DND-41 (cell line): ENCODE measurements at regions not wholly inside any gene's neighbourhood (a gene's known extent, or its start where the extent isn't known, plus 50 kb on each side); places are given as distances from the start of the nearest gene placed in this dataset.

Experiments used
- ATAC-seq: fragments of 200-7000 bp; cut with Tn5 transposase; 3 replicates; pipeline ENCODE4 v1.9.1; 2021; ENCODE audit warnings: low read depth; ENCODE audit not compliant: insufficient read depth
- DNase-seq: peaks from one replicate; pipeline ENCODE4 v3.0.0-alpha.2; 2020
- H2AFZ ChIP-seq: 2 replicates; pipeline ENCODE4 v1.6.0; 2012; ENCODE audit warnings: low read depth, low read length
- H3K27ac ChIP-seq: 2 replicates; pipeline ENCODE4 v1.5.1; 2012; ENCODE audit warnings: low read length, inconsistent platforms
- H3K27me3 ChIP-seq: fragments of 200-600 bp; sonication (generic); 2 replicates; pipeline ENCODE4 v1.6.0; 2012; ENCODE audit warnings: low read length, mild to moderate bottlenecking, inconsistent platforms; ENCODE audit not compliant: insufficient read depth, poor library complexity
- H3K36me3 ChIP-seq: 2 replicates; pipeline ENCODE4 v1.5.1; 2012; ENCODE audit warnings: low read length, inconsistent platforms; ENCODE audit not compliant: insufficient read depth
- H3K4me1 ChIP-seq: 2 replicates; pipeline ENCODE4 v1.5.1; 2012; ENCODE audit warnings: mild to moderate bottlenecking, low read length; ENCODE audit not compliant: insufficient read depth
- H3K4me2 ChIP-seq: 2 replicates; pipeline ENCODE4 v1.6.0; 2012; ENCODE audit warnings: mild to moderate bottlenecking, moderate library complexity, low read length, inconsistent platforms; ENCODE audit not compliant: insufficient read depth
- H3K4me3 ChIP-seq, 2 experiments: fragments of 200-600 bp in 1 of 2; shearing (Covaris generic) in 1 of 2; 2 replicates each; pipeline ENCODE4 v1.5.1; 2012 to 2016; ENCODE audit warnings: inconsistent platforms in 2 of 2, low read length in 2 of 2, mild to moderate bottlenecking in 2 of 2, low read depth in 1 of 2, moderate library complexity in 1 of 2
- H3K79me2 ChIP-seq: 2 replicates; pipeline ENCODE4 v1.6.0; 2012; ENCODE audit warnings: low read length, inconsistent platforms; ENCODE audit not compliant: insufficient read depth
- H3K9ac ChIP-seq: 2 replicates; pipeline ENCODE4 v1.6.0; 2012; ENCODE audit warnings: low read depth, mild to moderate bottlenecking, inconsistent platforms, low read length, moderate library complexity
- H3K9me3 ChIP-seq: 2 replicates; pipeline ENCODE4 v1.5.1; 2012; ENCODE audit warnings: low read length, moderate library complexity, mild to moderate bottlenecking, inconsistent platforms; ENCODE audit not compliant: insufficient read depth, severe bottlenecking
- H4K20me1 ChIP-seq: 2 replicates; pipeline ENCODE4 v1.6.0; 2012; ENCODE audit warnings: low read length; ENCODE audit not compliant: insufficient read depth
- CTCF ChIP-seq: IDR thresholded peaks from 2 replicates; pipeline ENCODE4 v1.5.1; 2012; ENCODE audit warnings: borderline replicate concordance, low read length, moderate library complexity, mild to moderate bottlenecking; ENCODE audit not compliant: poor library complexity, severe bottlenecking; ENCODE audit errors: extremely low read depth
- EZH2 ChIP-seq: IDR thresholded peaks from 3 replicates; pipeline ENCODE4 v1.6.1; 2012; ENCODE audit warnings: borderline replicate concordance, low read depth, mild to moderate bottlenecking, moderate library complexity, low read length, inconsistent platforms; ENCODE audit not compliant: severe bottlenecking

DNA sequence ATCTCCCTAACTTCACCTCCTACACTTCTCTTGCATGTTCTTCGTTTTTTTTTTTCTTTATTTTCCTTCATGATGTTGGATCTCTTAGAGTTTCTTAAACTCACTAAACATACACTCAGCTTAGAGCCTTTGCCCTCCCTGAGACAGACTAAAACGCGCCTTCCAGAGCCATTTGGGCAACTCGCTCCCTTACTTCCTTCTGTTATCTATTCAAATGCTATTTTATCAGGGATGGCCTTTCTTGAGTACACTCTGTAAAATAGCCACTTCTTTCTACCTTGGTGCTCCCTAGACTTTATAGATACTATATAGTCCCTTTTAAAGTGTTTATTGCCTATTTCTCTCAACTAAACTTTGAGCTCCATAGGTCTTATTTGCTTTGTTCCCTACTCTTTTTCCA lies 598.2 kb upstream of the NECTIN3 start:
- H3K9me3 ChIP-seq = no peaks in the 10 kb centered on the region
- H3K79me2 ChIP-seq = no peaks in the 10 kb centered on the region
- ATAC-seq = no peak

DNA sequence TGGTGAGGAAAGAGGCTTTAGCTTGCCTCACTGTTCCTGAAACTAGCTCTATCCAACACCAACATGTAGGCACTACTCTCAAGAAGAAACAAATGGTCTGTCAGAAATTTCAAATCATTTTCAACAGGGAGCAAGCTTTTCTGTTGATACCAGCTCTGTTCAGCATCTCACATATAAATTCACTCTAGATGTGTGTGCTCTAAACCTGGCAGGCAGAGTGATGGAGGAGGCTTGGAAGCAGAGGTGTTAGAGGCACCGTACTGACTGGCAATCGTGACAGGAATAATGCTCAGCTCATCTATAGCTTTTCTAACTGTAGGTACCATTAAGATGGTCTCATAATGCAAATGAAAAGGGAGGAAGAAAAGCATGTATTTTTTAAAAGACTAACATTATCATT lies 597.2 kb upstream of the NECTIN3 start:
- Histone ChIP-seq H3K27ac (no peak overlapping the region), H3K27me3 (no peaks in the 10 kb centered on the region), H3K4me1 (no peaks in the 10 kb centered on the region), H3K9ac (no peak overlapping the region), H3K9me3 (no peaks in the 10 kb centered on the region), H3K4me2 (no peak overlapping the region), H3K4me3 (no peak overlapping the region), H3K79me2 (no peaks in the 10 kb centered on the region), H3K36me3 (no peaks in the 10 kb centered on the region), H2AFZ (no peak overlapping the region), H4K20me1 (no peaks in the 10 kb centered on the region)
- no peak for DNase-seq
- no peak for TF ChIP-seq CTCF
- no peak for TF ChIP-seq EZH2
- no peak for ATAC-seq

More for the DNA sequence above, 598.2 kb upstream of the NECTIN3 start:
- no peak overlapping the region for H3K4me2 ChIP-seq
- DNase-seq = no peak
- no peak overlapping the region for H3K4me3 ChIP-seq
- H3K27me3 ChIP-seq = no peaks in the 10 kb centered on the region
- no peaks in the 10 kb centered on the region for H4K20me1 ChIP-seq
- no peak overlapping the region for H2AFZ ChIP-seq
- no peaks in the 10 kb centered on the region for H3K4me1 ChIP-seq
- H3K36me3 ChIP-seq = no peaks in the 10 kb centered on the region
- no peak overlapping the region for H3K9ac ChIP-seq
- TF ChIP-seq CTCF = no peak
- TF ChIP-seq EZH2 = no peak
- H3K27ac ChIP-seq = no peak overlapping the region

DNA sequence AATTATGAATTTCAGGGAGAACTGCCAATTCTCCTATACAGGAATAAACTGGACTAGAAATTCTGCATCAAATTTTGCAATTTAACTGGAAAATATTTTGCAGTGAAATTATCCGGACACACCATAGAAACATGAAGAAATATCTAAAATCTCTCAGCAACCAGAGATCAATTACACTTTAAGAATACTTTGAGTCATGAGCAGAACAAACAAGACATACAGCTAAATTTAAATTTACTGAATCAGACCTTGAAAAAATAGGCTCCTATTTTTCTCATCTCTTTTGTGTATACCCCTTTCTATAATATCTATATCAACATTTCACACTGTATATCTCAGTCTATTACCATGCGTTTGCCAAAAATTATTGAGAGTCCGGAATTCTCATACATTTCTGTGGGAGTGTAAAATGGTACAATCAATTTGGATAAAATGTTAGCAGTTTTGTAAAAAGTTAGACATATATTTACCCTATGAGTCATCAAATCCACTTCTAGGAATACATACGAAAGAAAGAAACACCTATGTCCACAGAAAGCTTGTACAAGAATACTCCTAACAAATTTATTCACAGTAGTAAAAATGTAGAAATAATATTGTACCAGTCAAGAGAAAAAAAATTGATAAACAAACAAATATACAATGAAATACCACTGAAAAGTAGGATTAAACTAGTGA lies 593.1 kb upstream of the NECTIN3 start:
- Histone ChIP-seq H3K9ac (no peak overlapping the region), H3K27ac (no peak overlapping the region), H3K36me3 (no peaks in the 10 kb centered on the region), H3K4me3 (no peak overlapping the region), H3K9me3 (peaks cover 9% of the 10 kb centered on the region), H3K4me2 (no peak overlapping the region), H4K20me1 (no peaks in the 10 kb centered on the region), H3K4me1 (no peaks in the 10 kb centered on the region), H3K27me3 (no peaks in the 10 kb centered on the region), H3K79me2 (no peaks in the 10 kb centered on the region), H2AFZ (no peak overlapping the region)
- DNase-seq (no peak), ATAC-seq (no peak)
- TF ChIP-seq CTCF = no peak
- TF ChIP-seq EZH2 = no peak
